ENCODE measurements at regions not wholly inside any gene's neighbourhood (a gene's known extent, or its start where the extent isn't known, plus 50 kb on each side); places are given as distances from the start of the nearest gene placed in this dataset.
A peak's percentile ranks its signal among the peaks of the same experiment; 100 is the strongest.
"Not testable (repeated sequence)": the region's sequence is repeated elsewhere in the genome, so short reads cannot be mapped to it uniquely, and the experiment has no call there.

DNA sequence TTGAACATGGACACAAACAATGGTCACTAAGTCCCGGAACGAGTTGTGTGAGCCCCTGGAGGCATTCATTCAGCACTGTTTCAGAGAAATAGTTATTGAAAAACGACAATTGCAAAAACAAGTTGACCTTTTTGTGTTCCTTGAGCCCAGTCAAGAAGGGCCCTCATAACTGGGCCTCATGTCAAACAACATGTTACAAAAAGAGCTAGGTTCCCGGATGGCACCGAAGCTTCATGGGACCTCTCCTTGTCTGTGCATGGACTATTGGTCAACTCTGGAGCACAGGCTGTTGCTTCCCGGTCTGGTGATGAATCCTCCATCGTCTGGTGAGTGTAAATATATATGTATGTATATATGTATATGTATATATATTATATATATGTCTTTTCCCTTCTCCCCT is 176.6 kb downstream of the ALG10 start:
- DNase-seq, result no peak

- DNase-seq, result no peak
Observed at GRCh38 chr12:34203866-34204620, 181.7 kb downstream of the ALG10 start.

GRCh38 chr12:34204830-34205285 is 182.6 kb downstream of the ALG10 start:
- DNase-seq, result no peak

GRCh38 chr12:34205401-34205800 is 183.1 kb downstream of the ALG10 start:
- DNase-seq, result no peak

GRCh38 chr12:34206061-34206785 is 183.9 kb downstream of the ALG10 start:
- DNase-seq, result no peak

- no peak for DNase-seq
Observed at GRCh38 chr12:34207858-34208257, 185.6 kb downstream of the ALG10 start.

DNA sequence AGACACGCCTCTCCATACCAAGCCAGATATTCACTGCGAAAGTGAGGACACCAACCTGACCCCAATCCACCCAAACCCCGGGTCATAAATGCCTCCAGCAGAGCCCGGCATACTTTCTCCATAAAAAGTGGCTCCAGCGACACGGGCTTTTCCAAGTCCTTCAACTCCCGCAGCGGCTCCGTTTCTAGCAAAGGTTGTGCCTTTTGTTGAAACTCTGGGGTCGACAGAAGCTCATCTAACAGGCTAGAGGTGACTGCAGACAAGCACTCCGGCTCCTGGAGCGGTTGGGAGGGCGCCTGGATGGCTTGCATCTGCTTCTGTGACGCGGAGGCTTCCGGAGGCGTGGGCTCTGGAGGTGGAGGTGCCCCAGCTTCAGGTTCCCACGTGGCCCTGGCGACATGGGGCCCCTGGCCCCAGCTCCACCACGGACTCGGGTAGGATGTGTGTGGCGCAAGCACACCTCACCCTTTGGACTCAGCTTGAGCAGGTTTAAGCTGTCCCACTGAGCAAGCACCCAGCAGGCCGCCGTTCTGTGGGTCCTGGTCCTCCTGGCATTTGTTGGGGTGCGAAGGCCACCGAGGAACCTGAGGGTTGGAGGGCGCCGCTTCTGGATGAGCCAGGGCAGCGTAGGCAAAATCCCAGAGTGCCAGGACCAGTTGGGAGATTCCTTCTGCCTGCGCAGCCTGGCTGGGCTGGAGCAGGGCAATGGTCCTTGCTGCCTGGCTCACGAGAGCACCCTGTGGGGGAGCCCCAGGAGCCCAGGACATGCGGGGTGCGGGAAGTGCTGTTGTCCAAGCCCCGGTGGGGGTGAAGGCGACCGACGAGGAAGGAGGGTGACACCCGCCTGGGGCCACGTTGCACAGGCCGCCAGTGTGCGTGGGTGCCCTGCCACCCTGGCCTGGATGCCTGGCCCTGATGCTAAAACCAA is 186.3 kb downstream of the ALG10 start:
- no peak for DNase-seq

DNA sequence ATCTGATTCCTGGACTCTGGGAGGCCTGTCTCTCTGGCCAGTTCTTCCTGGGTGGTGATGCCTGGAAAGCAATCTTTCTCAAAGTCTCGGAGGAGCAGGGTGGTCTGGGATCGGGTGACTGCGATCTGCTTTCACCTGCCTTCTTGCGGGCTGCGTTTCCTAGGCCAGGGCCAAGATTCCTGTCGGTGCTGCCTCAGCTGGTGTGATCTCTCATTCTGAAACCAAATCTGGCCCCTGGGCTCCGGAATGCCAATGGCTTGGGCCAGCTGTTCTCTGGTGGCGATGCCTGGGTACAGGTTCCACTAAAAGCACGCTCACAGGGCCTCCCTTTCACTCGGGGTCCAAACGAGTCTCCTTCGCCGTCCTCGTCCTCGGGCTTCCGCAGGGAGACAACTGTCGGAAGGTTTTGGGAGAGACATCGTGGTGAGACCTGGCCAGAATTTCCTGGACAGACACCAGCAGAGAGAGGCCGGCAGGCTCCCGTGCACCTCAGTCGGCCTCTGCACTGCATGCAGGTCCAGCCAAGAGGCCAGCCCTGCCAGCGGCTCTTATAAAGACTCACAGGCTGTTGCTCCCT is 187.1 kb downstream of the ALG10 start:
- DNase-seq, result no peak

DNA sequence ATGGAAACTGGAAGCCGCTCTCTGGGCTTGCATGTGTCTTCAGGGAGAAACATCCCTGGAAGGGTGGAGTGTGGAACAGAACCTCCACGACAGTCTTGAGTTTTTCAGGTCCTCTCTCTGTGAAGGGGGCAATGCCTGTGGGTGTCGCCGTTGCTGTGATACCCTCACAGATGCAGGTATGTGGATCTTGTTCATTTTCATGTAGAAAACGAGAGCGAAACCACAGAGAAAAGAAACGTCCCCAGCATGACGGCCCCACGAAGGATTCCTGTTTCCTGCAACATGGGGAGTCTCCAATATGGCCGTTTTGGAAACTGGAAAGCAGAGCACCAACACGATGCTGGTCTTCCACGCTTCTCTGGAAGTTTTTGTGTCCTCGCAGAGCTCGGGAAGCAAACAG is 187.9 kb downstream of the ALG10 start:
- DNase-seq, result no peak

GRCh38 chr12:34210689-34211530 is 188.6 kb downstream of the ALG10 start:
- no peak for DNase-seq

DNA sequence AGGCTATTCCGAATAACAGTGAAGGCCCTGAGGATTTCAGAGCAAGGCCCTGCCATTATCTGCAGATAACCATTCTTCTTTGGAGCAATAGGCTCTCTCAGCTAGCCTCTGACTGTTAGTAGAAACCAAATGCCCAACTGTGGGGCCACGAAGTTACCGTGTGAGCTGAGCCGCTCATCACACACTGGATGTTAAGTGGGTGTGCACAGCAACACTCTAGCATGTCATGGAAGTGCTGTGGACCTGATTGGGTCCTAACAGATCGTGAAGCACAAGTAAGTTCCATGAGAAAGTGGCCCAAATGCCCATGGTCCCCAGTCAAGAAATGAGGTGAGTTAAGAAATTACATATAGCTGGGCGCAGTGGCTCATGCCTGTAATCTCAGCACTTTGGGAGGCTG is 190.4 kb downstream of the ALG10 start:
- no peak for DNase-seq

DNA sequence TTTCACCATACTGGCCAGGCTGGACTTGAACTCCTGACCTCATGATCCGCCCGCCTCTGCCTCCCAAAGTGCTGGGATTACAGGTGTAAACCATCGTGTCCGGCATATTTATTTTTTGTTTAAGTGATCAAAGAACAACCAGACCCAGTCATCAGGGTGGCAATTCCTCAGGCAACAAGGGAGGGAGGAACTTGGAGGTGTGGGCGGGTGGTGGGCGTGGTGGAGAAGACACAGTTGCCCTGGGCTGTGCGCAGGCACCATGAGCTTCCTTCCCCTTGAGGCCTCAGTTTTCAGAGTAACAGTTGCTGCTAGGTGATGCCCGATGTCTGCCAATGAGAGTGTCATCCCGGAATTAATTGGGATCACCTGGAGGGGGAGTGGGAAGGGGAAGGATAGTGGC is 191.7 kb downstream of the ALG10 start:
- DNase-seq, result no peak

DNA sequence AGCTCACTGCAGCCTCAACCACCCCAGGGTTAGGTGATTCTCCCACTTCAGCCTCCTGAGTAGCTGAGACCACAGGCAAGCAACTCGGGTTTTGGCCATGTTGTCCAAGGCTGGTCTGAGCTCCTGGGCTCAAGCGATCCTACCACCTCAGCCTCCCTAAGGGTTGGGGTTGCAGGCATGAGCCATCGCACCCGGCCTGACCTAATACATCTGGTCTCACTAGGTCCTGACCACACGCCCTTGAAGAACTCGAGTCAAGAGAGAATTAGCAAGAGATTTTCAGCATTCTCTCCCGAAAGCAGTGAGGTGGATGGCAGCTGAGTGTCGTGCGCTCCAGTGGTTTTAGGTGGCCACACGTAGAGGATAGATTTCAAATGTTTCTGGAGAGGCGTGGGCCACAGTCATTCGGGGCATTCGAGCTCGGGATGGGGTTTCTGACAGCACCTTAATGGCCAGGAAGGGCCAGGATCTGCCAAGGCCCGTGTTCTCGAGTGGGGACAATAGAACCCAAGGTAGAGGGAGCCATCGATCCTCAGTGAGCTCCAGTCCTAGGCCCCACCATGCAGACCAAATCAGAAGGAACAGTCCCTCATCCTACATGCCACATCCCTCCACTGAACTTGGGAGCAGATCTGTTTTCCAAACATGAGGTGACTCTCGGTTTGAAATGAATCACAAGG is 193.1 kb downstream of the ALG10 start:
- DNase-seq, result no peak

- no peak for DNase-seq
Observed at GRCh38 chr12:34215893-34216285, 193.6 kb downstream of the ALG10 start.

DNA sequence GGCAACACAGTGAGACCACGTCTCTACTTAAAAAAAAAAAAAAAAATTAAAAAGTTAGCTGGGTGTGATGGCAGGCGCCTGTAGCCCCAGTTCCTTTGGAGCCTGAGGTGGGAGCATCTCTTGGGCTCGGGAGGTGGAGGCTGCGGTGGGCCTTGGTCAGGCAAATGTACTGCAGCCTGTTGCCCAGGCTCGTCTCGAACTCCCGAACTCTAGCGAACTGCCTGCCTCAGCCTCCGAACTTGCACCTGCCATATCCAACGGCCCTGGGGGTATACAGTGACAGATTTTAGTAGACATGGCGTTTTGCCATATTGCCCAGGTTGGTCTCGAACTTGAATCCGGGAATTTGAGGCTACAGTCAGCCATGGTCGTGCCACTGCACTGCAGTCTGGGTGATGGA is 195.4 kb downstream of the ALG10 start:
- DNase-seq, result no peak

DNA sequence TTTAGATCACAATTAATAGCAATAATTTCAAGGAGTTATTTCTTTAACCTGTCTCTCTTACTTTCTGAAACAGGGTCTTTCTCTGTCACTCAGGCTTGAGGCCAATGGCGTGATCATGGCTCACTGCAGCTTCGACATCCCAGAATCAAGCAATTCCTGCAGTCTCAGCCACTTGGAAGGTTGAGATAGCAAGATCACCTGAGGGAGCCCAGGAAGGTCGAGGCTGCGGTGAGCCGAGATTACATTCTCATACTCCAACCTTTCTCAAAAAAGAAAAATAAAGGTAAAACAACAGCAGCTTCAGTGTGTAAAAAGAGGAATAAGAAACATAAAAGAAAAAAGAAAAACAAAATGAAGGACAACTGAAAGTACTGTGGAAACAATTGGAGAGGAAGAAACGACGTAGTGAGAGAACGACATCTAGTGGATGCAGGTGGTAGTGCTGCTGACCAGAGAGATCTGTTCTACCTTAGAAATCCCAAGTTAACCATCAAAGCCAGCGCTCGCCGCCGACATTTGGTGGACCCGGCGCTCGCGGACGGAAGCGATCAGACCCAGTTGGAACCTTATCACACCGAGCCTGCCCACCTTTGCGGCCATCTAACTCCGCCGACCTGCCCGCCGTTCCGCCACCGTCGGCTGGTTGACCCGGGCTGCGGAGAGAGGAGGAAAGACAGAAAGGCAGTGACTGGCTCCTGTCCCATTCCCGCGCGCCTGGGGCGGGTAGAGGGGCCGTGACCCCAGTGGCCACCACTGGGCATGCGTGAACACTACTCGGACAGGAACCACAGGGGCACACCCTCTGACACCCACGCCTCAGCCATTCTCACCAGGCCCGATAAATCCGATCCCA is 196.1 kb downstream of the ALG10 start:
- peak; percentile 71 for DNase-seq

DNA sequence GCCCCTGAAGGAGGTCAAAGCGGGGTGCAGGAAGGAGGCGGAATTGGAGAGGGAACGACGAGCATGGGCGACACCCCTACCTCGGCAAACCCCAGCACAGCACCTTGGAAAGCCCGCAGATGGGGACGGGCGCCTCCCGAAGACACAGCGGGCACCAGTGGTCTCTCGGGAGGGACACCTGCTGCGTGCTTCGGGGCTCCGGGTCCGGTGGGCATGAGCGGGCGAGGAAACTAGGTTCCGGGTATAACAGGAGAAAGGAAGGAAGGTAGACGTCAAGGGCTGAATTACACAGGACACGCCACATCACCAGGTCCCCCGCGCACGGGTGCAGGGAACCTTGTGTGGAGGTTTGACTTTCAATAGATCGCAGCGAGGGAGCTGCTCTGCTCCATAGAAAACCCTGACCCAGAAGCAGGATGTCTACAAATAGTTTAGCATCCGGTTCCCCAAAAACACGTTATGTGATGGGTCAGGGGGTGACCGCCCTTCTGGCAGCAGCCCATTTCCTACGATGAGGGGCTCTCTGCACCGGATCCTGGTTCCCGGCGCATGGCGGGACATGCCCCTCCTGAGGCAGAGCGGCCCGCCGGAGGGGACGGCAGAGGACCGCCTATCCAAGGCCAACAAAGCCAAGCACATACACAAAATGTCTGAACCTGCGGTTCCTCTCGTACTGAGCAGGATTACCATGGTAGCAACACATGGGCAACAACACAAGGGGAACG is 196.9 kb downstream of the ALG10 start:
- no peak for DNase-seq

DNA sequence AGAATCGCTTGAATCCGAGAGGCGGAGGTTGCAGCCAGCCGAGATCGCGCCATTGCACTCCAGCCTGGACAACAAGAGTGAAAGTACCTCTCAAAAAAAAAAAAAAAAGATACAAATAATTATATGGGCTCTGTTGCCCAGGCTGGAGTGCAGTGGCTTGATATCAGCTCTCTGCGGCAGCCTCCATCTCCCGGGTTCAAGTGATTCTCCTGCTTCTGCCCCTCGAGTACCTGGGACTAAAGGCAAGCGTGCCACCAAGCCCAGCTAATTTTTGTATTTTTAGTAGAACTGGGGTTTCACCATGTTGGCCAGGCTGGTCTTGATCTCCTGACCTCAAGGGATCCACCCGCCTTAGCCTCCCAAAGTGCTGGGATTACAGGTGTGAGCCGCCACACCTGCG is 197.8 kb downstream of the ALG10 start:
- DNase-seq, result not testable (repeated sequence)

DNA sequence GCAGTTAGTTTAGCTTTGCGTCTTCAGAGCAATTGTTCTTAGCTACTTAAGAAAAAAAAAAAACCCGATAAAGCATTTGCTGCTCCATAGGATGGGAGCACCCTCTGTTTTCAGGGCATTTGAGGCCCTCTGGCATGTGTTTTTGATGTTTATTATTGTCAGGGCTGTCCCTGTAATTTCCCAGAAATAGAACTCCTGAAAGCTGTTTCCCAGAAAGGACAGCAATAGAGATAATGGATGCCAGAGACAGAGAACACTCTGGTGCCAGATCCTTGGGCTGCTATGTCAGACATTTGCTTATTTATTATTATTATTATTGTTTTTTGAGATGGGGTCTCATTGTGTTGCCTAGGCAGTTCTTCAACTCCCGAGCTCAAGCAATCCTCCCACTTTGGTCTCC is 201.3 kb downstream of the ALG10 start:
- no peak for DNase-seq

- DNase-seq, result not testable (repeated sequence)
Observed at GRCh38 chr12:34226044-34226443, 203.7 kb downstream of the ALG10 start.
